NCI-H345 treated with DMSO at 0.1 percent for 48 hours (cell line): ENCODE measurements at regions not wholly inside any gene's neighbourhood (a gene's known extent, or its start where the extent isn't known, plus 50 kb on each side); places are given as distances from the start of the nearest gene placed in this dataset.
"Not testable (repeated sequence)": the region's sequence is repeated elsewhere in the genome, so short reads cannot be mapped to it uniquely, and the experiment has no call there.

Experiments
- DNase-seq: peaks from one replicate; lab custom pipeline; 2025; ENCODE audit not compliant: unreplicated experiment; lab: John Stamatoyannopoulos, UW

- no peak for DNase-seq
Measured at GRCh38 chr2:83015035-83015715, 1443.9 kb downstream of the SUCLG1 start.

GRCh38 chr2:83014462-83014861 is 1444.6 kb downstream of the SUCLG1 start:
- no peak for DNase-seq

- DNase-seq = no peak
Measured at GRCh38 chr2:83006961-83007360, 1452.1 kb downstream of the SUCLG1 start.

- DNase-seq = no peak
Measured at GRCh38 chr2:83003555-83003954, 1455.5 kb downstream of the SUCLG1 start.

- DNase-seq = no peak
Measured at GRCh38 chr2:83002706-83003105, 1456.4 kb downstream of the SUCLG1 start.

- DNase-seq = no peak
Measured at GRCh38 chr2:82998781-82999180, 1460.3 kb downstream of the SUCLG1 start.

GRCh38 chr2:82996217-82996616 is 1462.9 kb downstream of the SUCLG1 start:
- no peak for DNase-seq

GRCh38 chr2:82994151-82994550 is 1464.9 kb downstream of the SUCLG1 start:
- DNase-seq = no peak

- no peak for DNase-seq
Measured at GRCh38 chr2:82993609-82994008, 1465.5 kb downstream of the SUCLG1 start.

- no peak for DNase-seq
Measured at GRCh38 chr2:82992968-82993367, 1466.1 kb downstream of the SUCLG1 start.

- not testable (repeated sequence) for DNase-seq
Measured at GRCh38 chr2:82987706-82988105, 1471.4 kb downstream of the SUCLG1 start.

- DNase-seq = no peak
Measured at GRCh38 chr2:82986899-82987298, 1472.2 kb downstream of the SUCLG1 start.

GRCh38 chr2:82985572-82986197 is 1473.4 kb downstream of the SUCLG1 start:
- no peak for DNase-seq

GRCh38 chr2:82968358-82968757 is 1490.7 kb downstream of the SUCLG1 start:
- DNase-seq = no peak

- DNase-seq = no peak
Measured at GRCh38 chr2:82964341-82964740, 1494.7 kb downstream of the SUCLG1 start.

GRCh38 chr2:82959727-82960126 is 1499.4 kb downstream of the SUCLG1 start:
- no peak for DNase-seq

GRCh38 chr2:82954868-82955267 is 1504.2 kb downstream of the SUCLG1 start:
- no peak for DNase-seq

- no peak for DNase-seq
Measured at GRCh38 chr2:82939211-82939610, 1519.9 kb downstream of the SUCLG1 start.

- not testable (repeated sequence) for DNase-seq
Measured at GRCh38 chr2:82938321-82938845, 1520.7 kb downstream of the SUCLG1 start.

- no peak for DNase-seq
Measured at GRCh38 chr2:82913566-82913965, 1545.5 kb downstream of the SUCLG1 start.

- DNase-seq = no peak
Measured at GRCh38 chr2:82896117-82896516, 1563.0 kb downstream of the SUCLG1 start.

- DNase-seq = no peak
Measured at GRCh38 chr2:82893190-82893589, 1565.9 kb downstream of the SUCLG1 start.

GRCh38 chr2:82879803-82880202 is 1579.3 kb downstream of the SUCLG1 start:
- no peak for DNase-seq
